Common myeloid progenitor, CD34-positive (primary cell): ENCODE measurements at regions not wholly inside any gene's neighbourhood (a gene's known extent, or its start where the extent isn't known, plus 50 kb on each side); places are given as distances from the start of the nearest gene placed in this dataset.

Experiments used
- CTCF ChIA-PET: fragments of 350-600 bp; sonication (Branson Sonifier 250); formaldehyde crosslinking; loops from one replicate; lab custom pipeline; 2021; ENCODE audit warnings: antibody characterized with exemption; lab: Charles Lee
- POLR2A ChIA-PET: fragments of 350-600 bp; sonication (Branson Sonifier 250); formaldehyde crosslinking; loops from one replicate; lab custom pipeline; 2021; ENCODE audit warnings: antibody characterized with exemption; lab: Charles Lee
- DNase-seq, 3 donors: peaks; one replicate each; pipeline versions ENCODE4 v3.0.0 to v3.0.0-alpha.2; 2013
- H3K27ac ChIP-seq, 2 experiments: 1 replicate in 1 of 2; 2 replicates in 1 of 2; pipeline ENCODE4 v1.7.0; 2013; ENCODE audit warnings: inconsistent platforms in 2 of 2, low read length in 2 of 2, mild to moderate bottlenecking in 2 of 2, low read depth in 1 of 2, moderate library complexity in 1 of 2; ENCODE audit not compliant: severe bottlenecking in 2 of 2, insufficient read depth in 1 of 2, poor library complexity in 1 of 2
- H3K27me3 ChIP-seq, 5 experiments: replicated peaks in 2 of 5; 1 replicate in 3 of 5; 2 replicates in 2 of 5; pipeline versions ENCODE4 v1.6.1 to v1.7.0; 2013; ENCODE audit warnings: low read length in 4 of 5, mild to moderate bottlenecking in 2 of 5, moderate library complexity in 2 of 5, inconsistent platforms in 1 of 5; ENCODE audit not compliant: insufficient read depth in 5 of 5, control insufficient read depth in 4 of 5
- H3K36me3 ChIP-seq, 4 experiments: 1 replicate in 2 of 4; 2 replicates in 2 of 4; pipeline versions ENCODE4 v1.6.1 to v1.7.0; 2013; ENCODE audit warnings: low read length in 3 of 4, control low read depth in 1 of 4, mild to moderate bottlenecking in 1 of 4; ENCODE audit not compliant: control insufficient read depth in 4 of 4, insufficient read depth in 4 of 4
- H3K4me1 ChIP-seq, 4 experiments: 1 replicate in 3 of 4; 2 replicates in 1 of 4; pipeline versions ENCODE4 v1.6.1 to v1.7.1; 2013; ENCODE audit warnings: low read length in 3 of 4, mild to moderate bottlenecking in 3 of 4, control low read depth in 1 of 4, inconsistent platforms in 1 of 4, moderate library complexity in 1 of 4; ENCODE audit not compliant: control insufficient read depth in 4 of 4, insufficient read depth in 4 of 4; ENCODE audit errors: control extremely low read depth in 1 of 4
- H3K4me3 ChIP-seq, 7 experiments: 1 replicate in 4 of 7; 2 replicates in 3 of 7; pipeline versions ENCODE4 v1.5.1 to v1.7.0; 2013; ENCODE audit warnings: mild to moderate bottlenecking in 7 of 7, low read length in 6 of 7, moderate library complexity in 6 of 7, inconsistent platforms in 2 of 7, low read depth in 2 of 7, control low read depth in 1 of 7; ENCODE audit not compliant: insufficient read depth in 4 of 7, control insufficient read depth in 1 of 7; ENCODE audit errors: extremely low read depth in 1 of 7
- H3K9me3 ChIP-seq, 5 experiments: 1 replicate in 4 of 5; 2 replicates in 1 of 5; pipeline versions ENCODE4 v1.6.1 to v1.7.1; 2013; ENCODE audit warnings: low read length in 4 of 5, mild to moderate bottlenecking in 2 of 5, inconsistent platforms in 1 of 5, low read depth in 1 of 5, moderate library complexity in 1 of 5; ENCODE audit not compliant: control insufficient read depth in 4 of 5, insufficient read depth in 2 of 5; ENCODE audit errors: control extremely low read depth in 1 of 5
- WGBS: methylation state at CpG from one replicate; pipeline ENCODE4 v1.1.5; 2013; ENCODE audit not compliant: insufficient coverage; 5-methylcytosine and 5-hydroxymethylcytosine counted together

GRCh38 chr7:86222806-86223205 lies 420.9 kb upstream of the GRM3 start:
- H3K4me3 ChIP-seq = no peak overlapping the region
- CTCF ChIA-PET = no interaction called here
- H3K27ac ChIP-seq = no peak overlapping the region
- no peak for DNase-seq
- POLR2A ChIA-PET = no interaction called here
- no peaks in the 10 kb centered on the region for H3K36me3 ChIP-seq
- H3K27me3 ChIP-seq = no peaks in the 10 kb centered on the region
- WGBS = no CpG with 5 or more reads among the region's 1 CpG
- no peaks in the 10 kb centered on the region for H3K4me1 ChIP-seq
- peaks cover 0 to 4% (median 0%) of the 10 kb centered on the region in 5 experiments for H3K9me3 ChIP-seq

- Histone ChIP-seq H3K9me3 (no peaks in the 10 kb centered on the region), H3K27ac (no peak overlapping the region), H3K4me1 (no peaks in the 10 kb centered on the region), H3K4me3 (no peak overlapping the region), H3K36me3 (no peaks in the 10 kb centered on the region), H3K27me3 (no peaks in the 10 kb centered on the region)
- CTCF ChIA-PET = interaction anchor here (1.1 kb wide), 1 partner anchor 12 kb away, joined by 4 read pairs; no protein-coding TSS in a partner anchor
- DNase-seq = no peak
- 100% methylated on average over 4 of the region's 4 CpGs for WGBS
- POLR2A ChIA-PET = no interaction called here
Observed at GRCh38 chr7:86214734-86215133, 429.0 kb upstream of the GRM3 start.

GRCh38 chr7:86212976-86213375 lies 430.7 kb upstream of the GRM3 start:
- Histone ChIP-seq H3K9me3 (no peaks in the 10 kb centered on the region), H3K4me1 (no peaks in the 10 kb centered on the region), H3K36me3 (no peaks in the 10 kb centered on the region), H3K27ac (no peak overlapping the region), H3K27me3 (no peaks in the 10 kb centered on the region), H3K4me3 (no peak overlapping the region)
- 100% methylated on average over 2 of the region's 2 CpGs for WGBS
- ChIA-PET POLR2A (no interaction called here), CTCF (interaction anchor here (1.0 kb wide), 1 partner anchor 8 kb away, joined by 3 read pairs; no protein-coding TSS in a partner anchor)
- no peak for DNase-seq

- ChIA-PET CTCF (no interaction called here), POLR2A (no interaction called here)
- H3K36me3 ChIP-seq = no peaks in the 10 kb centered on the region
- H3K9me3 ChIP-seq = no peaks in the 10 kb centered on the region
- no peaks in the 10 kb centered on the region for H3K27me3 ChIP-seq
- H3K27ac ChIP-seq = no peak overlapping the region
- no peak overlapping the region for H3K4me3 ChIP-seq
- no peaks in the 10 kb centered on the region for H3K4me1 ChIP-seq
- 87% methylated on average over 3 of the region's 8 CpGs for WGBS
- DNase-seq = no peak
Observed at GRCh38 chr7:86209036-86209435, 434.7 kb upstream of the GRM3 start.

- H3K27ac ChIP-seq = no peak overlapping the region
- H3K4me3 ChIP-seq = no peak overlapping the region
- peaks cover 0 to 5% (median 0%) of the 10 kb centered on the region in 5 experiments for H3K9me3 ChIP-seq
- H3K4me1 ChIP-seq = no peaks in the 10 kb centered on the region
- 97% methylated on average over 3 of the region's 3 CpGs for WGBS
- CTCF ChIA-PET = no interaction called here
- POLR2A ChIA-PET = no interaction called here
- no peak for DNase-seq
- no peaks in the 10 kb centered on the region for H3K36me3 ChIP-seq
- no peaks in the 10 kb centered on the region for H3K27me3 ChIP-seq
Observed at GRCh38 chr7:86207740-86208139, 436.0 kb upstream of the GRM3 start.

- no peak overlapping the region for H3K27ac ChIP-seq
- WGBS = 74% methylated on average over 3 of the region's 3 CpGs
- no peaks in the 10 kb centered on the region for H3K36me3 ChIP-seq
- no peaks in the 10 kb centered on the region for H3K27me3 ChIP-seq
- no peak for DNase-seq
- no peak overlapping the region for H3K4me3 ChIP-seq
- POLR2A ChIA-PET = no interaction called here
- H3K9me3 ChIP-seq = peaks cover 0 to 14% (median 6%) of the 10 kb centered on the region in 5 experiments
- CTCF ChIA-PET = no interaction called here
- H3K4me1 ChIP-seq = no peaks in the 10 kb centered on the region
Observed at GRCh38 chr7:86202833-86203232, 440.9 kb upstream of the GRM3 start.

GRCh38 chr7:86201767-86202166 lies 441.9 kb upstream of the GRM3 start:
- H3K27me3 ChIP-seq = no peaks in the 10 kb centered on the region
- no peak for DNase-seq
- H3K4me1 ChIP-seq = no peaks in the 10 kb centered on the region
- POLR2A ChIA-PET = no interaction called here
- peaks cover 0 to 14% (median 6%) of the 10 kb centered on the region in 5 experiments for H3K9me3 ChIP-seq
- no peaks in the 10 kb centered on the region for H3K36me3 ChIP-seq
- CTCF ChIA-PET = no interaction called here
- no peak overlapping the region for H3K4me3 ChIP-seq
- 98% methylated on average over 4 of the region's 5 CpGs for WGBS
- no peak overlapping the region for H3K27ac ChIP-seq
